Endothelial cell of umbilical vein (primary cell): ENCODE measurements at regions not wholly inside any gene's neighbourhood (a gene's known extent, or its start where the extent isn't known, plus 50 kb on each side); places are given as distances from the start of the nearest gene placed in this dataset.

Experiments used
- BruUV-seq: library from RNA; stranded (reverse); fragments of 400-500 nt; replicated peaks from 2 replicates; lab custom pipeline; 2021; lab: Mats Ljungman, UMichigan
- CTCF ChIA-PET: fragments of 300-600, 350-600 bp; sonication (Branson Sonifier 250); formaldehyde crosslinking; loops from one replicate; lab custom pipeline; 2021; ENCODE audit warnings: antibody characterized with exemption, inconsistent platforms; lab: Charles Lee
- POLR2A ChIA-PET: fragments of 300-600, 350-600 bp; sonication (Branson Sonifier 250); formaldehyde crosslinking; loops from one replicate; lab custom pipeline; 2021; ENCODE audit warnings: antibody characterized with exemption, inconsistent platforms; lab: Charles Lee
- DNase-seq: peaks from one replicate; pipeline ENCODE4 v3.0.0-alpha.2; 2011; ENCODE audit warnings: low read depth, low spot score
- FAIRE-seq: peaks from 2 replicates; lab custom pipeline; 2011; peaks lifted over from hg19 to GRCh38; lab: Jason Lieb, UNC
- H2AFZ ChIP-seq: 2 replicates; pipeline ENCODE4 v1.6.0; 2012; ENCODE audit warnings: low read depth, low read length, control low read depth, inconsistent platforms
- H3K27ac ChIP-seq: 2 replicates; pipeline ENCODE4 v1.5.1; 2011; ENCODE audit warnings: low read depth, mild to moderate bottlenecking, control low read depth, low read length, moderate library complexity; ENCODE audit not compliant: insufficient read depth
- H3K27me3 ChIP-seq, 2 experiments: 2 replicates each; pipeline versions ENCODE4 v1.6.0 to v1.6.1; 2011; ENCODE audit warnings: low read length in 2 of 2, mixed read lengths in 1 of 2; ENCODE audit not compliant: control insufficient read depth in 2 of 2, insufficient read depth in 2 of 2
- H3K36me3 ChIP-seq, 2 experiments: 2 replicates in 1 of 2; 3 replicates in 1 of 2; pipeline ENCODE4 v1.5.1; 2011; ENCODE audit warnings: low read length in 2 of 2, mild to moderate bottlenecking in 1 of 2, moderate library complexity in 1 of 2; ENCODE audit not compliant: control insufficient read depth in 2 of 2, insufficient read depth in 2 of 2; ENCODE audit errors: extremely low read depth in 1 of 2
- H3K4me1 ChIP-seq: 3 replicates; pipeline ENCODE4 v1.5.1; 2011; ENCODE audit warnings: mild to moderate bottlenecking, low read length; ENCODE audit not compliant: control insufficient read depth, insufficient read depth; ENCODE audit errors: extremely low read depth
- H3K4me2 ChIP-seq: 2 replicates; pipeline ENCODE4 v1.6.1; 2011; ENCODE audit warnings: low read length, control low read depth, mixed read lengths; ENCODE audit not compliant: insufficient read depth
- H3K4me3 ChIP-seq, 3 experiments: fragments of 200-600 bp in 1 of 3; sonication (generic), shearing (Covaris generic) in 1 of 3; replicated peaks in 1 of 3; 2 replicates each; pipeline ENCODE4 v1.5.1; 2011 to 2016; ENCODE audit warnings: control low read depth in 3 of 3, low read length in 3 of 3, mild to moderate bottlenecking in 2 of 3, inconsistent platforms in 1 of 3, low read depth in 1 of 3, moderate library complexity in 1 of 3; ENCODE audit not compliant: insufficient read depth in 1 of 3
- H3K79me2 ChIP-seq: 2 replicates; pipeline ENCODE4 v1.6.0; 2012; ENCODE audit warnings: low read length, inconsistent platforms; ENCODE audit not compliant: control insufficient read depth, insufficient read depth
- H3K9ac ChIP-seq: replicated peaks from 2 replicates; pipeline ENCODE3; 2011; ENCODE audit warnings: low read length, control low read depth; ENCODE audit not compliant: insufficient read depth; ENCODE audit errors: extremely low read depth
- H3K9me1 ChIP-seq: replicated peaks from 3 replicates; pipeline ENCODE4 v1.6.0; 2011; ENCODE audit warnings: mild to moderate bottlenecking, low read length; ENCODE audit not compliant: control insufficient read depth, insufficient read depth; ENCODE audit errors: extremely low read depth
- H3K9me3 ChIP-seq: replicated peaks from 2 replicates; pipeline ENCODE4 v1.5.1; 2012; ENCODE audit warnings: low read length, inconsistent platforms; ENCODE audit not compliant: control insufficient read depth, insufficient read depth
- H4K20me1 ChIP-seq: replicated peaks from 2 replicates; pipeline ENCODE3; 2011; ENCODE audit warnings: mild to moderate bottlenecking, low read length; ENCODE audit not compliant: control insufficient read depth, insufficient read depth; ENCODE audit errors: extremely low read depth
- EZH2 ChIP-seq: IDR thresholded peaks from 2 replicates; pipeline ENCODE4 v1.6.1; 2012; ENCODE audit warnings: borderline replicate concordance, low read depth, mild to moderate bottlenecking, moderate library complexity, low read length, inconsistent platforms; ENCODE audit not compliant: severe bottlenecking
- FOS ChIP-seq: IDR thresholded peaks from 2 replicates; pipeline ENCODE4 v1.6.1; 2011; ENCODE audit warnings: mild to moderate bottlenecking, low read length, moderate library complexity, borderline replicate concordance; ENCODE audit not compliant: insufficient read depth
- GATA2 ChIP-seq: IDR thresholded peaks from 2 replicates; pipeline ENCODE4 v1.7.0; 2011; ENCODE audit warnings: low read depth, mild to moderate bottlenecking, moderate library complexity, mixed read lengths, low read length; ENCODE audit not compliant: insufficient read length, insufficient read depth
- JUN ChIP-seq: IDR thresholded peaks from 2 replicates; pipeline ENCODE4 v1.6.1; 2011; ENCODE audit warnings: borderline replicate concordance, low read depth; ENCODE audit not compliant: insufficient read length, insufficient read depth
- MYC ChIP-seq: IDR thresholded peaks from one replicate; pipeline ENCODE4 v1.6.1; 2011; ENCODE audit warnings: mild to moderate bottlenecking, low read depth, low read length
- POLR2A ChIP-seq: IDR thresholded peaks from 2 replicates; pipeline ENCODE4 v1.6.1; 2012; ENCODE audit warnings: low read depth, mild to moderate bottlenecking, control low read depth, low read length
- POLR2AphosphoS5 ChIP-seq: IDR thresholded peaks from 2 replicates; pipeline ENCODE4 v1.6.1; 2012; ENCODE audit warnings: low read depth, mild to moderate bottlenecking, control low read depth, low read length, moderate library complexity; ENCODE audit not compliant: insufficient read depth
- dilution Hi-C: fragments of 300-500 bp; cut with MboI; formaldehyde crosslinking; loops from one replicate; pipeline ENCODE4 v1.15.0; 2019; ENCODE audit warnings: low sequenced_read_pairs; ENCODE audit not compliant: extremely low pct_ligation_motif_present
- intact Hi-C: fragments of 100-400 bp; cut with micrococcal nuclease; formaldehyde crosslinking; loops from one replicate; pipeline ENCODE4 v1.10.0; 2022
- TF ChIP-seq, protein P1 (sequence below), 2 donors: IDR thresholded peaks; 1 replicate in 1 of 2; 2 replicates in 1 of 2; pipeline ENCODE4 v1.5.1; 2011; ENCODE audit warnings: low read length in 2 of 2, mild to moderate bottlenecking in 2 of 2, moderate library complexity in 2 of 2, control low read depth in 1 of 2, inconsistent platforms in 1 of 2, low read depth in 1 of 2; ENCODE audit not compliant: insufficient read depth in 1 of 2; ENCODE audit errors: extremely low read depth in 1 of 2
- TF ChIP-seq, protein P2 (sequence below): IDR thresholded peaks from 2 replicates; pipeline ENCODE4 v1.6.1; 2011; ENCODE audit not compliant: insufficient read depth, insufficient read length

DNA sequence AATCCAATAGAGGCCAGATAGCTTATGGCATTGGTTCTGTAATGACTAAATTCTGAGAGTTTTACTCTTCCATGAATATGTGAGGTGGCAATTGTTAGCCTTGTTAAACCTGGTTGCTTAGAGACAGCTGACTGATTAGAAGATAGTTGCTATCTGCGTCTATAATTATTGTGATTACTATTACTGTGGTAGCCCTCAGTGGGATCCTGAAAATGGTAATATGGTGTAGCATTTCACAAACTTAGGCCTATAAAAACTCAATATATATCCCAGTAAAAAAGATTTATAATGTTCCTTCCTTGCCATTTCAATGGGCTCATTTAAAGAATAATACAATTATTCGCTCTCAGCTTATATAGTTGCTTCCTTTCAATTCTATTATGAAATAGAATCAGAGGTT lies 405.8 kb upstream of the CDH2 start:
- FAIRE-seq = no peak
- Histone ChIP-seq H4K20me1 (no peaks in the 10 kb centered on the region), H2AFZ (no peak overlapping the region), H3K27me3 (no peaks in the 10 kb centered on the region), H3K4me2 (no peak overlapping the region), H3K4me1 (no peaks in the 10 kb centered on the region), H3K9ac (no peak overlapping the region), H3K79me2 (no peaks in the 10 kb centered on the region), H3K36me3 (no peaks in the 10 kb centered on the region), H3K27ac (no peak overlapping the region), H3K9me3 (no peaks in the 10 kb centered on the region), H3K4me3 (no peak overlapping the region), H3K9me1 (no peaks in the 10 kb centered on the region)
- ChIA-PET CTCF (no interaction called here), POLR2A (no interaction called here)
- DNase-seq = no peak
- TF ChIP-seq FOS = no peak
- no peak for TF ChIP-seq JUN
- TF ChIP-seq POLR2A = no peak
- TF ChIP-seq, protein P1, sequence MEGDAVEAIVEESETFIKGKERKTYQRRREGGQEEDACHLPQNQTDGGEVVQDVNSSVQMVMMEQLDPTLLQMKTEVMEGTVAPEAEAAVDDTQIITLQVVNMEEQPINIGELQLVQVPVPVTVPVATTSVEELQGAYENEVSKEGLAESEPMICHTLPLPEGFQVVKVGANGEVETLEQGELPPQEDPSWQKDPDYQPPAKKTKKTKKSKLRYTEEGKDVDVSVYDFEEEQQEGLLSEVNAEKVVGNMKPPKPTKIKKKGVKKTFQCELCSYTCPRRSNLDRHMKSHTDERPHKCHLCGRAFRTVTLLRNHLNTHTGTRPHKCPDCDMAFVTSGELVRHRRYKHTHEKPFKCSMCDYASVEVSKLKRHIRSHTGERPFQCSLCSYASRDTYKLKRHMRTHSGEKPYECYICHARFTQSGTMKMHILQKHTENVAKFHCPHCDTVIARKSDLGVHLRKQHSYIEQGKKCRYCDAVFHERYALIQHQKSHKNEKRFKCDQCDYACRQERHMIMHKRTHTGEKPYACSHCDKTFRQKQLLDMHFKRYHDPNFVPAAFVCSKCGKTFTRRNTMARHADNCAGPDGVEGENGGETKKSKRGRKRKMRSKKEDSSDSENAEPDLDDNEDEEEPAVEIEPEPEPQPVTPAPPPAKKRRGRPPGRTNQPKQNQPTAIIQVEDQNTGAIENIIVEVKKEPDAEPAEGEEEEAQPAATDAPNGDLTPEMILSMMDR (IDR thresholded peaks at IDR 0.05; ENCODE audit: extremely low read depth in 1 of 2, insufficient read depth in 1 of 2, low read depth in 1 of 2, low read length in 2 of 2) = no peak
- no peak for TF ChIP-seq GATA2
- TF ChIP-seq EZH2 = no peak
- TF ChIP-seq, protein P2, sequence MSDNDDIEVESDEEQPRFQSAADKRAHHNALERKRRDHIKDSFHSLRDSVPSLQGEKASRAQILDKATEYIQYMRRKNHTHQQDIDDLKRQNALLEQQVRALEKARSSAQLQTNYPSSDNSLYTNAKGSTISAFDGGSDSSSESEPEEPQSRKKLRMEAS = no peak
- TF ChIP-seq POLR2AphosphoS5 = no peak
- no peak for TF ChIP-seq MYC
- dilution Hi-C loops = no loop called here
- intact Hi-C loops = no loop called here
- no TSS peak for BruUV-seq
